Esophagus squamous epithelium (tissue), 5 donors: ENCODE measurements at regions not wholly inside any gene's neighbourhood (a gene's known extent, or its start where the extent isn't known, plus 50 kb on each side); places are given as distances from the start of the nearest gene placed in this dataset.

Source experiments
- DNase-seq: peaks from one replicate; lab custom pipeline; 2025; lab: John Stamatoyannopoulos, UW
- H3K27ac ChIP-seq, 4 donors: fragments of 200-600 bp; sonication (generic); one replicate each; pipeline ENCODE4 v1.5.1; 2016 to 2019; ENCODE audit warnings: mild to moderate bottlenecking in 1 of 4
- H3K27me3 ChIP-seq, 4 donors: fragments of 200-600 bp; sonication (generic); 1 replicate in 3 of 4; 2 replicates in 1 of 4; pipeline versions ENCODE4 v1.5.1 to v1.6.0; 2017 to 2021; ENCODE audit warnings: antibody characterized with exemption in 1 of 4
- H3K36me3 ChIP-seq, 3 donors: fragments of 200-600 bp; sonication (generic); one replicate each; pipeline ENCODE4 v1.5.1; 2016 to 2019
- H3K4me1 ChIP-seq, 3 donors: fragments of 200-600 bp; sonication (generic); one replicate each; pipeline ENCODE4 v1.5.1; 2017 to 2019
- H3K4me3 ChIP-seq, 4 donors: fragments of 200-600 bp; sonication (generic); 1 replicate in 3 of 4; 2 replicates in 1 of 4; pipeline ENCODE4 v1.5.1; 2016 to 2019; ENCODE audit warnings: mild to moderate bottlenecking in 2 of 4, moderate library complexity in 1 of 4
- H3K9me3 ChIP-seq, 3 donors: fragments of 200-600 bp; sonication (generic); one replicate each; pipeline ENCODE4 v1.5.1; 2016 to 2019
- POLR2A ChIP-seq, 4 donors: fragments of 450-650 bp; IDR thresholded peaks; one replicate each; pipeline ENCODE4 v1.6.1; 2017; ENCODE audit warnings: antibody characterized with exemption in 4 of 4, mild to moderate bottlenecking in 4 of 4, moderate library complexity in 3 of 4
- WGBS, 2 donors: methylation state at CpG; one replicate each; pipeline ENCODE4 v1.1.5; 2018; 5-methylcytosine and 5-hydroxymethylcytosine counted together
- intact Hi-C: fragments of 100-400 bp; cut with DNase I; formaldehyde crosslinking; loops from one replicate; pipeline ENCODE4 v1.15.0; 2022
- TF ChIP-seq, protein P1 (sequence below), 6 experiments: fragments of 450-650 bp in 4 of 6; fragments of 200-600 bp in 2 of 6; sonication (generic) in 2 of 6; IDR thresholded peaks; one replicate each; pipeline ENCODE4 v1.5.1; 2016 to 2019; ENCODE audit warnings: antibody characterized with exemption in 6 of 6, mild to moderate bottlenecking in 4 of 6, moderate library complexity in 4 of 6
- donor health status: DM: yes; HTN: yes; CAD: no.

DNA sequence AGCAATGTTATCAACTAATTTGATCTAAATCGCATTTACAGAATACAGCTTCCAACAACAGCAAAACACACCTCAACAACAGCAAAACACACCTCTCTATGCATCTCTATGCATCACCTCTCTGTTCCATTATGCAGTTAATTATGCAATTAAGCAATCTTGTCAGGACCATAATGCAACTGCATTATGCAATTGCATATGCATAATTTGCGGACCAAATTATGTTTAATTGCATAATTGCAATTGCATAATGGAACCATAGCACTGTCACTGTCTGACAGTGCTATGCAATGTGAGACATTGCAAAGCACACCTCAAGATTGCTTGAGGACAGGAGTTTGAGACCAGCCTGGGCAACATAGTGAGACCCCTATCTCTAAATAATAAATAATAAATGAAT, 80.4 kb upstream of the PRSS3 start:
- no peak for DNase-seq
- H3K36me3 ChIP-seq, result no peaks in the 10 kb centered on the region
- 86 to 87% methylated on average over 2 of the region's 2 CpGs for WGBS, 2 donors
- H3K27me3 ChIP-seq, result no peaks in the 10 kb centered on the region
- H3K4me1 ChIP-seq, result no peaks in the 10 kb centered on the region
- H3K27ac ChIP-seq, result no peak overlapping the region
- H3K4me3 ChIP-seq, result no peak overlapping the region
- no peak for TF ChIP-seq POLR2A (IDR thresholded peaks at IDR 0.05)
- TF ChIP-seq, protein P1, sequence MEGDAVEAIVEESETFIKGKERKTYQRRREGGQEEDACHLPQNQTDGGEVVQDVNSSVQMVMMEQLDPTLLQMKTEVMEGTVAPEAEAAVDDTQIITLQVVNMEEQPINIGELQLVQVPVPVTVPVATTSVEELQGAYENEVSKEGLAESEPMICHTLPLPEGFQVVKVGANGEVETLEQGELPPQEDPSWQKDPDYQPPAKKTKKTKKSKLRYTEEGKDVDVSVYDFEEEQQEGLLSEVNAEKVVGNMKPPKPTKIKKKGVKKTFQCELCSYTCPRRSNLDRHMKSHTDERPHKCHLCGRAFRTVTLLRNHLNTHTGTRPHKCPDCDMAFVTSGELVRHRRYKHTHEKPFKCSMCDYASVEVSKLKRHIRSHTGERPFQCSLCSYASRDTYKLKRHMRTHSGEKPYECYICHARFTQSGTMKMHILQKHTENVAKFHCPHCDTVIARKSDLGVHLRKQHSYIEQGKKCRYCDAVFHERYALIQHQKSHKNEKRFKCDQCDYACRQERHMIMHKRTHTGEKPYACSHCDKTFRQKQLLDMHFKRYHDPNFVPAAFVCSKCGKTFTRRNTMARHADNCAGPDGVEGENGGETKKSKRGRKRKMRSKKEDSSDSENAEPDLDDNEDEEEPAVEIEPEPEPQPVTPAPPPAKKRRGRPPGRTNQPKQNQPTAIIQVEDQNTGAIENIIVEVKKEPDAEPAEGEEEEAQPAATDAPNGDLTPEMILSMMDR (IDR thresholded peaks at IDR 0.05), result no peak
- no peaks in the 10 kb centered on the region for H3K9me3 ChIP-seq
- intact Hi-C loops, result no loop called here

DNA sequence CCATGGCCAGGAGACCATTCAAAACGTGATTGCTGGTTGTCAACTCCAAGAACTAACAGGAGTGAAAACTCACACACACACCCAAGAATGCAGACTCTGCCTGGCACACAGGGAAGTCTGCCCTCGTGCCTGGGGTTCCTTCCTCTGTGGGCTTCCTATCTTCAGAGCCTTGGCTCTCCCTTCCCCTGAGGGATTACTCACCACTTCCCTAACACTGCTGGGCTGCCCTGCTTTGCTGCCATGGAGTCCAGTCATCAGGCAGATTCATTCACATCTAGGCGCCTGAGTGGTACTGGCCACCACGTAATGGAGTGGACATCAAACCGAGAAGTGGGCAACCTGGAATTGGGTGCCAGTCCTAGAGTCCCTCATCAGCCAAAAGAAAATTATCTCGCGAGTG, 76.4 kb upstream of the PRSS3 start:
- Histone ChIP-seq H3K4me3 (no peak overlapping the region), H3K27ac (no peak overlapping the region), H3K9me3 (no peaks in the 10 kb centered on the region), H3K4me1 (peaks cover 0 to 6% (median 0%) of the 10 kb centered on the region in 3 donors), H3K36me3 (no peaks in the 10 kb centered on the region), H3K27me3 (peaks cover 0 to 4% (median 0%) of the 10 kb centered on the region in 4 donors)
- 14 to 66% methylated on average over 2 to 7 of the region's 7 CpGs for WGBS, 2 donors
- TF ChIP-seq, protein P1 (IDR thresholded peaks at IDR 0.05), result no peak
- no peak for TF ChIP-seq POLR2A (IDR thresholded peaks at IDR 0.05)
- DNase-seq, result no peak
- intact Hi-C loops, result no loop called here

DNA sequence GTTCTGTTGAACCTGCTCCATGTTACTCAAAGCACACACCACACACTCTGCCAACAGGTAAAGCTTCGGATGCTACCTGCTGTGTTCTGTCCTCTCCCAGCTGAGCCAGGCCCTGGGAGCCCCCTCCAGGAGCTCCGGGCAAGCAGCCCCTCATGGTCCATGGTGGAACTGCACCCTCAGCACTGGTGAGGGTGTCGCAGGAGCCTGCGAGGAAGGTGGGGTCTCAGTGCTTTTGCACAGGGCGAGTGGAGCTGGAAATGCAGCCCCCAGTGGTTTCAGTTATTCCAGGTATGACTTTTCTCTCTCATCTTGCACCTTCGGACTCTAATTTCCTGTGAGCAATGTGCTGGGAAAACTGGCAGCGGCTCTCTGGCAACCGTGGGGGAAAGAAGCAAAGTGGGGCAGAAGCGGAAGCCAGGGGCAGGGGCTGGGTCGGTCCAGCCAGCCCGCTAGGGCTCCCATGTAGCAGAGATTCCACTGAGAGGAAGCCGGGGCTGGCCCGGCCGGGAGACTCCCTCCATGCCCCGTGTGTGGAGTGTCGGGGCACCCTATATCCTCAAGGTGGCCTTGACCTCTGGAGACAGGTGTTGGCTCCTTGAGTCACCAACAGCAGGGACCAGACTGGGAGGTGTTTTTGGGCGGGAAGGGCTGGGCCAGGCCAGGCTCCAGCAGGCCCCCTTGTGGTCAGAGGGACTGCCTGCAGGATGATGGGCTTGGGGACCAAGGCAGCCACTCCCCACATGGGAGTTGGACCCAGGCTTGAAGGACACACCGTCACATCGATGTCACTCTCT, 75.6 kb upstream of the PRSS3 start:
- Histone ChIP-seq H3K27me3 (peaks cover 0 to 4% (median 0%) of the 10 kb centered on the region in 4 donors), H3K36me3 (no peaks in the 10 kb centered on the region), H3K4me3 (no peak overlapping the region), H3K4me1 (peaks cover 0 to 6% (median 0%) of the 10 kb centered on the region in 3 donors), H3K27ac (no peak overlapping the region), H3K9me3 (no peaks in the 10 kb centered on the region)
- intact Hi-C loops, result loop anchor here (5.0 kb wide), 1 partner anchor 97 kb away; no protein-coding TSS in a partner anchor
- no peak for TF ChIP-seq POLR2A (IDR thresholded peaks at IDR 0.05)
- TF ChIP-seq, protein P1 (IDR thresholded peaks at IDR 0.05), result peak in 5 of 6 experiments; percentile 37 to 65 (median 45)
- WGBS, 2 donors, result 62 to 67% methylated on average over 3 to 12 of the region's 19 CpGs
- DNase-seq, result no peak

DNA sequence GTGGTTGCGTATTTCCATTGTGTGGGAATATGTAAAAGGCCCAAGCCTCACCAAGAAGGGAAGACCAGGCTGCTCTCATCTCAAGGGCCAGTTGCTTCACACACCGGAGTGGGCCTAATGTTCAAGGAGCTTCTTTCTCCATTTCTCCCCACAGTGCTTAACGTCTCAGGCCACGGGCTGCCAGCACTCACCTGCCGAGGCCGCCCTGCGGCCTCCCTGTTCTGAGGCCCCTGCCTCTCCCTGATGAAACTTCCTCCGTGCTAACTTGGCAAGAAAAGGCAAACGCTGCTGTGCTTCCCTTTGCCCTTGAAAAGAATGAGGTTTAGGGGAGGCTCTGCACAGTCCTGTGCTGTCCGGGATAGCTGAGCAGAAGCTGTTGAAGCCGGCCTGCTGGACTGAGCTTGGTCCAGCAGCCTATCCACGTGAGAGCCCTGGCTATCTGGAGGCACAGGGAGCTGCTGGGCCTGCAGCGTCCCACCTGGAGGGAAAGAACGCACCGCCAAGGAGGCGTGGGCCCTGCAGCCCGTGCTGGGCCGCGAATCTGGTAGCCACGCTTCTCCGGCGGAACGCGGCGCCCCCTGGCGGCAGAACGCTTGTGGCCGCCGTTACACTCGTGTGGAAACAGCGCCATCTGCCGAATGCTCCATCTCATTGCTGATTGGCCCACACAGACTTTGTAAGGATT, 73.5 kb upstream of the PRSS3 start:
- peaks cover 0 to 4% (median 0%) of the 10 kb centered on the region in 4 donors for H3K27me3 ChIP-seq
- 26 to 33% methylated on average over 23 to 26 of the region's 32 CpGs for WGBS, 2 donors
- no peaks in the 10 kb centered on the region for H3K9me3 ChIP-seq
- no peaks in the 10 kb centered on the region for H3K36me3 ChIP-seq
- no peak for TF ChIP-seq POLR2A (IDR thresholded peaks at IDR 0.05)
- TF ChIP-seq, protein P1 (IDR thresholded peaks at IDR 0.05), result peak; percentile 99 to 100 (median 100)
- H3K4me3 ChIP-seq, result no peak overlapping the region
- no peak overlapping the region for H3K27ac ChIP-seq
- intact Hi-C loops, result loop anchor here (5.0 kb wide), 1 partner anchor 100 kb away; no protein-coding TSS in a partner anchor
- peaks cover 0 to 6% (median 0%) of the 10 kb centered on the region in 3 donors for H3K4me1 ChIP-seq
- no peak for DNase-seq

DNA sequence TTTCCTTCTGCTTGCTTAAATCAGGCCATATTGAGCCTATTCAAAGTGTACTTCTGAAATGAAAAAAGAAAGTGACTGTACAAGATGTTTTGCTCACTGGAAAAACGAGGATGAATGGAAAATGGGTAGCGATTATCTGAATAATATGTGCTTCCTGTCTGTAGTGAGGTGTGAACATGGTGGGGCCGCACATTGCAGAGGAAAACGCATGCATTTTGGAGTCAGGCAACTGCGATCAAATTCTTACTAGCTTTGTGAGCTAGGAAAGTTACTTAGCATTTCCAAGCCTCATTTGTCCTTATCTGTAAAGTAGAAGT, 73.0 kb upstream of the PRSS3 start:
- no peak for TF ChIP-seq POLR2A (IDR thresholded peaks at IDR 0.05)
- no peaks in the 10 kb centered on the region for H3K9me3 ChIP-seq
- H3K27ac ChIP-seq, result no peak overlapping the region
- H3K36me3 ChIP-seq, result no peaks in the 10 kb centered on the region
- WGBS, 2 donors, result 55 to 57% methylated on average over 5 of the region's 5 CpGs
- peaks cover 0 to 4% (median 0%) of the 10 kb centered on the region in 4 donors for H3K27me3 ChIP-seq
- peaks cover 0 to 6% (median 0%) of the 10 kb centered on the region in 3 donors for H3K4me1 ChIP-seq
- H3K4me3 ChIP-seq, result no peak overlapping the region
- no peak for DNase-seq
- intact Hi-C loops, result loop anchor here (5.0 kb wide), 1 partner anchor 100 kb away; no protein-coding TSS in a partner anchor
